ENCODE measurements at regions not wholly inside any gene's neighbourhood (a gene's known extent, or its start where the extent isn't known, plus 50 kb on each side); places are given as distances from the start of the nearest gene placed in this dataset.

GRCh38 chr1:165056914-165057313 lies 299.6 kb downstream of the LMX1A start:
- no peaks in the 10 kb centered on the region for H3K9me3 Mint-ChIP-seq (ENCODE audit: unreplicated experiment)
- Histone ChIP-seq H3K79me2 (ENCODE audit: insufficient read depth, low read length) (no peaks in the 10 kb centered on the region), H3K27ac (ENCODE audit: low read depth, low read length) (no peak overlapping the region), H3K4me3 (ENCODE audit: insufficient read depth, low read depth, low read length) (no peak overlapping the region), H4K20me1 (ENCODE audit: insufficient read depth, low read length) (no peaks in the 10 kb centered on the region), H3K9ac (ENCODE audit: low read length) (no peak overlapping the region), H3K27me3 (ENCODE audit: insufficient read depth, low read length) (no peaks in the 10 kb centered on the region), H3K36me3 (ENCODE audit: insufficient read depth, low read length) (no peaks in the 10 kb centered on the region), H2AFZ (ENCODE audit: low read depth, low read length) (no peak overlapping the region), H3K4me2 (ENCODE audit: low read length) (no peak overlapping the region), H3K4me1 (ENCODE audit: insufficient read depth, low read length) (no peaks in the 10 kb centered on the region), H3K9me3 (ENCODE audit: insufficient read depth, low read depth, low read length) (no peaks in the 10 kb centered on the region)
- FAIRE-seq (no peak), DNase-seq (ENCODE audit: low read depth) (no peak)
- no peak for TF ChIP-seq EZH2 (IDR thresholded peaks at IDR 0.05; ENCODE audit: insufficient read depth, low read length)
- TF ChIP-seq, protein P1, sequence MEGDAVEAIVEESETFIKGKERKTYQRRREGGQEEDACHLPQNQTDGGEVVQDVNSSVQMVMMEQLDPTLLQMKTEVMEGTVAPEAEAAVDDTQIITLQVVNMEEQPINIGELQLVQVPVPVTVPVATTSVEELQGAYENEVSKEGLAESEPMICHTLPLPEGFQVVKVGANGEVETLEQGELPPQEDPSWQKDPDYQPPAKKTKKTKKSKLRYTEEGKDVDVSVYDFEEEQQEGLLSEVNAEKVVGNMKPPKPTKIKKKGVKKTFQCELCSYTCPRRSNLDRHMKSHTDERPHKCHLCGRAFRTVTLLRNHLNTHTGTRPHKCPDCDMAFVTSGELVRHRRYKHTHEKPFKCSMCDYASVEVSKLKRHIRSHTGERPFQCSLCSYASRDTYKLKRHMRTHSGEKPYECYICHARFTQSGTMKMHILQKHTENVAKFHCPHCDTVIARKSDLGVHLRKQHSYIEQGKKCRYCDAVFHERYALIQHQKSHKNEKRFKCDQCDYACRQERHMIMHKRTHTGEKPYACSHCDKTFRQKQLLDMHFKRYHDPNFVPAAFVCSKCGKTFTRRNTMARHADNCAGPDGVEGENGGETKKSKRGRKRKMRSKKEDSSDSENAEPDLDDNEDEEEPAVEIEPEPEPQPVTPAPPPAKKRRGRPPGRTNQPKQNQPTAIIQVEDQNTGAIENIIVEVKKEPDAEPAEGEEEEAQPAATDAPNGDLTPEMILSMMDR (IDR thresholded peaks at IDR 0.05; ENCODE audit: insufficient read depth, low read depth, low read length): no peak
- no peaks in the 10 kb centered on the region for H3K36me3 Mint-ChIP-seq (ENCODE audit: low read depth, unreplicated experiment)
- peaks cover 8% of the 10 kb centered on the region for H3K4me1 Mint-ChIP-seq (ENCODE audit: low read depth, unreplicated experiment)
- H3K27me3 Mint-ChIP-seq (ENCODE audit: low read depth, unreplicated experiment): no peaks in the 10 kb centered on the region
- H3K4me3 Mint-ChIP-seq (ENCODE audit: unreplicated experiment): no peak overlapping the region
- no peak overlapping the region for H3K27ac Mint-ChIP-seq (ENCODE audit: unreplicated experiment)

- H3K27ac ChIP-seq (ENCODE audit: low read depth, low read length): no peak overlapping the region
- no peak overlapping the region for H3K9ac ChIP-seq (ENCODE audit: low read length)
- no peaks in the 10 kb centered on the region for H3K27me3 ChIP-seq (ENCODE audit: insufficient read depth, low read length)
- H3K4me1 ChIP-seq (ENCODE audit: insufficient read depth, low read length): no peaks in the 10 kb centered on the region
- FAIRE-seq (no peak), DNase-seq (ENCODE audit: low read depth) (no peak)
- Mint-ChIP-seq H3K9me3 (ENCODE audit: unreplicated experiment) (no peaks in the 10 kb centered on the region), H3K27me3 (ENCODE audit: low read depth, unreplicated experiment) (no peaks in the 10 kb centered on the region), H3K36me3 (ENCODE audit: low read depth, unreplicated experiment) (no peaks in the 10 kb centered on the region), H3K4me3 (ENCODE audit: unreplicated experiment) (no peak overlapping the region), H3K4me1 (ENCODE audit: low read depth, unreplicated experiment) (peaks cover 8% of the 10 kb centered on the region), H3K27ac (ENCODE audit: unreplicated experiment) (no peak overlapping the region)
- H4K20me1 ChIP-seq (ENCODE audit: insufficient read depth, low read length): no peaks in the 10 kb centered on the region
- TF ChIP-seq, protein P1 (IDR thresholded peaks at IDR 0.05; ENCODE audit: insufficient read depth, low read depth, low read length): no peak
- TF ChIP-seq EZH2 (IDR thresholded peaks at IDR 0.05; ENCODE audit: insufficient read depth, low read length): no peak
- no peaks in the 10 kb centered on the region for H3K79me2 ChIP-seq (ENCODE audit: insufficient read depth, low read length)
- H2AFZ ChIP-seq (ENCODE audit: low read depth, low read length): no peak overlapping the region
- H3K4me2 ChIP-seq (ENCODE audit: low read length): no peak overlapping the region
- H3K36me3 ChIP-seq (ENCODE audit: insufficient read depth, low read length): no peaks in the 10 kb centered on the region
- H3K4me3 ChIP-seq (ENCODE audit: insufficient read depth, low read depth, low read length): no peak overlapping the region
- H3K9me3 ChIP-seq (ENCODE audit: insufficient read depth, low read depth, low read length): no peaks in the 10 kb centered on the region
Measured at GRCh38 chr1:165055581-165055980, 300.9 kb downstream of the LMX1A start.

DNA sequence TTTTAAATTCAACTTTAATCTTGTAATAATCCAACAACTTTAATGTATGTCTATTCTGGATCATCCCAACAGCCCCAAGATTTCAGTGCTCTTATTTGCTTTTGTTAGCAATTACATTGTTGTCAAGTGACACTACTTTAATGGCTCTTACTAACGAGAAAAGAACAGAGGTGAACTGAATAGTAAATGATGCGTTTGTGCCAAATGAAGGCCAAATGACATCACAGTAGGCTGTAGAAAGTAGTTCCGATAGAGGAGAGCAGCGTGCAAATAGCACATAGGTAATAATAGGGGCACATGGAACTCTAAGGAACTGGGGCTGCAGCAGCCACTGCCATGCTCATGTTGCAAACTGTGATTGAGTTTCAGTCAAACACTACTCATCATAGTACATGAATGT lies 301.9 kb downstream of the LMX1A start:
- no peak for DNase-seq (ENCODE audit: low read depth)
- Mint-ChIP-seq H3K27me3 (ENCODE audit: low read depth, unreplicated experiment) (no peaks in the 10 kb centered on the region), H3K27ac (ENCODE audit: unreplicated experiment) (no peak overlapping the region), H3K4me1 (ENCODE audit: low read depth, unreplicated experiment) (peaks cover 8% of the 10 kb centered on the region), H3K36me3 (ENCODE audit: low read depth, unreplicated experiment) (no peaks in the 10 kb centered on the region), H3K4me3 (ENCODE audit: unreplicated experiment) (no peak overlapping the region), H3K9me3 (ENCODE audit: unreplicated experiment) (no peaks in the 10 kb centered on the region)
- H3K27me3 ChIP-seq (ENCODE audit: insufficient read depth, low read length): no peaks in the 10 kb centered on the region
- H3K36me3 ChIP-seq (ENCODE audit: insufficient read depth, low read length): no peaks in the 10 kb centered on the region
- H3K27ac ChIP-seq (ENCODE audit: low read depth, low read length): no peak overlapping the region
- no peaks in the 10 kb centered on the region for H3K9me3 ChIP-seq (ENCODE audit: insufficient read depth, low read depth, low read length)
- H3K79me2 ChIP-seq (ENCODE audit: insufficient read depth, low read length): no peaks in the 10 kb centered on the region
- H3K4me1 ChIP-seq (ENCODE audit: insufficient read depth, low read length): no peaks in the 10 kb centered on the region
- no peak overlapping the region for H3K4me2 ChIP-seq (ENCODE audit: low read length)
- H3K4me3 ChIP-seq (ENCODE audit: insufficient read depth, low read depth, low read length): no peak overlapping the region
- no peaks in the 10 kb centered on the region for H4K20me1 ChIP-seq (ENCODE audit: insufficient read depth, low read length)
- no peak for FAIRE-seq
- no peak overlapping the region for H2AFZ ChIP-seq (ENCODE audit: low read depth, low read length)
- TF ChIP-seq EZH2 (IDR thresholded peaks at IDR 0.05; ENCODE audit: insufficient read depth, low read length): no peak
- TF ChIP-seq, protein P1 (IDR thresholded peaks at IDR 0.05; ENCODE audit: insufficient read depth, low read depth, low read length): no peak
- H3K9ac ChIP-seq (ENCODE audit: low read length): no peak overlapping the region
